Activated CD4-positive, alpha-beta T cell treated with anti-CD3 and anti-CD28 coated beads, Interleukin-2, amount 10 ng/mL, durations not matched to agents 24 days and 14 days (primary cell): ENCODE measurements at regions not wholly inside any gene's neighbourhood (a gene's known extent, or its start where the extent isn't known, plus 50 kb on each side); places are given as distances from the start of the nearest gene placed in this dataset.

Experiments
- DNase-seq: peaks from one replicate; pipeline ENCODE4 v3.0.0; 2022
- H3K27ac Mint-ChIP-seq: one replicate; pipeline ENCODE4 v1.8.0; 2022; ENCODE audit warnings: mild to moderate bottlenecking, mixed read lengths
- H3K27me3 Mint-ChIP-seq: one replicate; pipeline ENCODE4 v1.8.0; 2022; ENCODE audit warnings: mixed read lengths
- H3K36me3 Mint-ChIP-seq: one replicate; pipeline ENCODE4 v1.8.0; 2022; ENCODE audit warnings: low read depth, mild to moderate bottlenecking, mixed read lengths
- H3K4me1 Mint-ChIP-seq: one replicate; pipeline ENCODE4 v1.8.0; 2021; ENCODE audit warnings: mixed read lengths
- H3K4me3 Mint-ChIP-seq: one replicate; pipeline ENCODE4 v1.8.0; 2022; ENCODE audit warnings: mild to moderate bottlenecking, moderate library complexity, mixed read lengths
- H3K9me3 Mint-ChIP-seq: one replicate; pipeline ENCODE4 v1.8.0; 2021; ENCODE audit warnings: mixed read lengths
- intact Hi-C: fragments of 100-400 bp; cut with micrococcal nuclease; formaldehyde crosslinking; loops from one replicate; pipeline ENCODE4 v1.15.1; 2023

DNA sequence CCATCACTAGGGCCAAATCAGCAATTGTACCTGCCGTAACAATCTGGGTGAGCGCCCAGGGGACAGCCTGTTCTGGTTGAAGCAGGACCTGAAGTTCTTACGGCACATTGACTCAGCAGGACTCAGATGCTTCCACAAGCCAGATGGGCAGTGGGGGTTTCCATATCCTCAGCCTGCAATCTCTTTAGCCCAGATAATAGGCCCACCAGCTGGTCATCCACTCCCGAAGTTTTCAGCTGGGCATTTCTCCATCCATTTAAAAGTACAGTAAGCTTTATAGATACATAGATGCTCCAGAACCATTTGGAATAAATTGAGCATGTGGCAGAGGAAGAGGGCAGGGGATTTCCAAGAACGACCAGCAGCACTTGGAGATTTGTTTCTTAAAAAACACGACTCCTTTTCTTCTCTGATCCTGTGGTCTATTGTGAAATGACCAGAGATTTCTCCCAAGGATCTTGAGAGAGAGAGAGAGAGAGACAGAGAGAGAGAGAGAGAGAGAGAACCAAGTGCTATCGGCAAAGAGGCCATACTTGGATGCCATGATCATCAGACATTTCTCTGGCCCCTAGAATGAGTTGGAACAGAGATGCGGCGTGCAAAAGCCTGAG lies 74.8 kb upstream of the PLXNC1 start:
- H3K27me3 Mint-ChIP-seq, result peaks cover 3% of the 10 kb centered on the region
- intact Hi-C loops, result no loop called here
- no peak for DNase-seq
- H3K27ac Mint-ChIP-seq, result no peak overlapping the region
- no peaks in the 10 kb centered on the region for H3K36me3 Mint-ChIP-seq
- H3K9me3 Mint-ChIP-seq, result peaks cover 9% of the 10 kb centered on the region
- peaks cover 13% of the 10 kb centered on the region for H3K4me1 Mint-ChIP-seq
- H3K4me3 Mint-ChIP-seq, result no peak overlapping the region

DNA sequence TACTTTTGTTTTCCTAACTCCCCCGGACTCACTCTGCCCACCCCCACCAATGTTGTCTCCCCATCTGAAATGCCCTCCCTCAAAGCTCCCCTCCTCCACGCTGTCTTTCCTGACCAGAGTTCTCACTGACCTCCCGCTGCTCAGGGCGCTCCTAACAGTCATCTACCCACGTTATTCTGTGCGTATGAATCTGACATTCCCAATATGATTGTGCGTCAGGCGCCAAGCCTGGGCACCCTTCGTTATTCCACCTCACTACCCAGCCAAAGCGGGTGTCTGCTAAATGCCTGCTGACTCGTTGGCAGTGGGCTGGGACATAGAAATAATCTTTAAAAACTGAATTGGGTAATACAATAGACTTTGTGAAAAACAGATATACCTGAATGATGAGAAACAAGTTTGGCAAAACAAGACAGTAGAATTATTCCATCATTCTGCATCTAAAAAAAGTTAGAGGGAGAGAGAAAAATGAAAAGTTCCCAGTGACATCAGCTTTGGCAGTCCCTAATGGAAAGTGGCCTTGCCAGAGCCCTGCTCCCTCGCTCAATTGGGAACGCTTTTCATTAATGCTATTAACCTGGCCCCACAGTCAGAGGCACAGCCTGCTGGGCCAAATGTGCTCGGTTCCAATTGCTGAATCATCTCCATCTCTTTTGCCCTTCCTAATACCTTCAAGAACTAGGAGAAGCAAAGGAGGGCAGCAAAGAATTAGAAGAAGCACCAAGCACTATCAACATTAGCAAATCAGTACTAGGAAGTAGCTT lies 74.0 kb upstream of the PLXNC1 start:
- Mint-ChIP-seq H3K9me3 (peaks cover 5% of the 10 kb centered on the region), H3K4me3 (no peak overlapping the region), H3K27ac (no peak overlapping the region), H3K36me3 (no peaks in the 10 kb centered on the region), H3K27me3 (peaks cover 3% of the 10 kb centered on the region), H3K4me1 (peaks cover 15% of the 10 kb centered on the region)
- no peak for DNase-seq
- intact Hi-C loops, result no loop called here

DNA sequence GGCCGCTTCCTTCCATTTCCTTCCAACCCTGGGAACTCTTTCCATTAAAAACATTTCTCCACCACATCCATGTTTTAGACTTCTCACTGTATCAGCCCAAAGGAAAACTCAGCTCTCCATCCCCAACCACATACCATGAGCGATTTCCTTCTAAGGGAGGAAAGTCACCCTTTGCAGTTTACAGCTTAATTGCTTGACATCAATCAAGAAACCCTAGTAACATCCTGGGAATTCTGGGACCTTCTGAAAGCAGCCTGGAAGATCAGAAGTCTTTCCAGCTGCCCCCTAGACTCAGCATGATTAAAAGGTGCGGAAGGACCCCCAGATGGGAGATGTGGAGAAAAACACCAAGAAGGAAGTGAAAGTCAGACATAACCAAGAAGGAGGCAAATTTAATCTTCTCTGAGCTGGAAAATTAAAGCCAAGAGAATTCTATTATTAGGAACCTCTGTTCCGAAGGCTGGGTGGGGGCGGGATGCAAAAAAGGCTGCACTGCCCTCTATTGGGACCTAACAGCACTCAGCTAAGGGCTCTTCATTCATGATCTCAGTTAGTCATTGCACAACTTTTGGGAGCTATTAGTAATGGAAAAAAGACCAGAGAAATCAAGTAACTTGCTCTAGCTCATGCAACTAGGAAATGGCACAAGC lies 73.3 kb upstream of the PLXNC1 start:
- H3K9me3 Mint-ChIP-seq, result peaks cover 2% of the 10 kb centered on the region
- no peak overlapping the region for H3K4me3 Mint-ChIP-seq
- no peak overlapping the region for H3K27ac Mint-ChIP-seq
- intact Hi-C loops, result loop anchor here (5.0 kb wide), 1 partner anchor 93 kb away; no protein-coding TSS in a partner anchor
- H3K27me3 Mint-ChIP-seq, result peaks cover 3% of the 10 kb centered on the region
- no peak for DNase-seq
- H3K4me1 Mint-ChIP-seq, result peaks cover 16% of the 10 kb centered on the region
- no peaks in the 10 kb centered on the region for H3K36me3 Mint-ChIP-seq

DNA sequence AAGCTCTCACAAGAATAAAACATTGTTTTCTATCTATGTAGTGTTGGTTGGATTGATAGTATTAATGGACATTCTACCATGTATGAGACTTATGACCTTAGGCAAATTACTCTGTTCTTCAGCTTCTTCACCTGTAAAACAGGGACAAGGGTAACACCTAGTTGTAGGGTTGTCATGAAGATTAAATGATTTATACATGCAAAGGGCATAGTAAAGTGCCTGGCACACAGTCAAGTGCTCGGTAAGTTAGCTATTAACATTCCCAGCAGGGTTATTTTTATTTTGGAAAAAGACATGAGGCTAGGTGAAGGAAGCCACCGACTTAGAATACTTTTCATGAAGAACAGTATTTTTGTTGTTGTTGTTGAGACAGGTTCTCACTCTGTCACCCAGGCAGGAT lies 71.2 kb upstream of the PLXNC1 start:
- Mint-ChIP-seq H3K27me3 (peaks cover 3% of the 10 kb centered on the region), H3K36me3 (no peaks in the 10 kb centered on the region), H3K4me1 (peaks cover 16% of the 10 kb centered on the region), H3K27ac (no peak overlapping the region), H3K9me3 (no peaks in the 10 kb centered on the region), H3K4me3 (no peak overlapping the region)
- DNase-seq, result no peak
- intact Hi-C loops, result loop anchor here (5.0 kb wide), 1 partner anchor 95 kb away; no protein-coding TSS in a partner anchor

DNA sequence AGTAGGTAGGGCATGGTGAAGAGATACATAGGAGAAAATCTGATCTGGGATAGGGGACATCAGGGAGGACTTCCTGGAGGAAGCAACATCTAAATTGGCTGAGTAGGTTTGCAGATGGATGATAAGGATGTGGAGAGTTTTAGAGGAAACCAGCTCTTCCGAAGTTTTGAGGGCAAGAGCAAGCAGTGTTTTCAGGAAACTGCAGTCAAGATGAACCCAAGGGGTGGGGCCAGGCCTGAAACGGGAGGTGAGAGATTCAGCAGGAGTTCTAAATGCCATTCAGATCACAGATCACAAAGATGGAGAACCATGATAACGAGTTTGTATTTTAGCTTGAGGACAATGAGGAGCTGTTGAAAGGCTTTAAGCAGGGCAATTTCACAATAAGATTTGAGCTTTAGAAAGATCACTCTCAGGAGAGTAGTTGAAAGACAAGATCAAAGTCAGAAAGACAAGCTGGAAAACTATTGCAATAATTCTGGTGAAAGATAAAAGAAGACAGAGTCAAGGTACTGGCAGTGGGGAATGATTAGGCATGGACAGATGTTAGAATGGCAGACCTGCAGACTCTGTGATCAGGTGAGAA lies 70.1 kb upstream of the PLXNC1 start:
- Mint-ChIP-seq H3K9me3 (peaks cover 4% of the 10 kb centered on the region), H3K27me3 (peaks cover 3% of the 10 kb centered on the region), H3K4me1 (peaks cover 16% of the 10 kb centered on the region), H3K36me3 (no peaks in the 10 kb centered on the region), H3K27ac (no peak overlapping the region), H3K4me3 (no peak overlapping the region)
- DNase-seq, result peak; percentile 69
- intact Hi-C loops, result loop anchor here (5.0 kb wide), 1 partner anchor 96 kb away; no protein-coding TSS in a partner anchor

DNA sequence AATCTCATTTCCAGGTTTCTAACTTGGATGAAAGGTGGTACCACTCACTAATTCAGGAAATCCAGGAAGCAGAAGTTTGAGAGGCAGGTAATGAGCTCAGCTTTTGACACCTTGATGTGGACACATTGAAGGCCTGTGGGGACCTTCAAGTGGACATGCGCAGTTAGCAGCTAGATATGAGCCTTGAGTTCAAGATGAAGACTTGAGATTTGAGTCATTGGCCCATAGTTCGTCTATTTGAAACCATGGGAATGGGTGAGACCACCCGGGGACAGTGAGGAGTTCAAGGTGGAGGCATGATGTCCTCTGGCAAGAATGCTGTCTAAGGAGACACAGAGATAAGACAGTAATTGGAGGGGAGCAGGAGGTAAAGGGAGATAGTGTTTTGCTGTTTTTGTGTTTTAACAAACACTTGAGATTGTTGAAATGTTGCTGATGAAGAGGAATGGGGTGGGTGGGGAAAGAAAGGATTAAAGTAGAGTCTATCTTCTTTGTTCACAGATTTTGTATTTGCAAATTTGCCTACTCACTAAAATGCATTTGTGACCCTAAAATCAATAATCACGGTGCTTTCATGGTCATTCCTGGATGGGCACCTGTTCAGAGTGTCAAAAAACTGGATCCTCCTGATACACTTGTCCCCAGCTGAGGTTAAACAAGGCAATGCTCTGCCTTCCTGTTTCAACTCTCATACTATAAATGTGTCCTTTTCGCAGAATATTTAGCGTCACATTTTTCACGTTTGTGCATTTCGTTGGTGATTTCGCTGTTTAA lies 69.5 kb upstream of the PLXNC1 start:
- H3K27me3 Mint-ChIP-seq, result peaks cover 3% of the 10 kb centered on the region
- peaks cover 13% of the 10 kb centered on the region for H3K4me1 Mint-ChIP-seq
- H3K27ac Mint-ChIP-seq, result no peak overlapping the region
- peaks cover 2% of the 10 kb centered on the region for H3K36me3 Mint-ChIP-seq
- intact Hi-C loops, result loop anchor here (5.0 kb wide), 1 partner anchor 97 kb away; no protein-coding TSS in a partner anchor
- DNase-seq, result no peak
- H3K9me3 Mint-ChIP-seq, result peaks cover 8% of the 10 kb centered on the region
- H3K4me3 Mint-ChIP-seq, result no peak overlapping the region

DNA sequence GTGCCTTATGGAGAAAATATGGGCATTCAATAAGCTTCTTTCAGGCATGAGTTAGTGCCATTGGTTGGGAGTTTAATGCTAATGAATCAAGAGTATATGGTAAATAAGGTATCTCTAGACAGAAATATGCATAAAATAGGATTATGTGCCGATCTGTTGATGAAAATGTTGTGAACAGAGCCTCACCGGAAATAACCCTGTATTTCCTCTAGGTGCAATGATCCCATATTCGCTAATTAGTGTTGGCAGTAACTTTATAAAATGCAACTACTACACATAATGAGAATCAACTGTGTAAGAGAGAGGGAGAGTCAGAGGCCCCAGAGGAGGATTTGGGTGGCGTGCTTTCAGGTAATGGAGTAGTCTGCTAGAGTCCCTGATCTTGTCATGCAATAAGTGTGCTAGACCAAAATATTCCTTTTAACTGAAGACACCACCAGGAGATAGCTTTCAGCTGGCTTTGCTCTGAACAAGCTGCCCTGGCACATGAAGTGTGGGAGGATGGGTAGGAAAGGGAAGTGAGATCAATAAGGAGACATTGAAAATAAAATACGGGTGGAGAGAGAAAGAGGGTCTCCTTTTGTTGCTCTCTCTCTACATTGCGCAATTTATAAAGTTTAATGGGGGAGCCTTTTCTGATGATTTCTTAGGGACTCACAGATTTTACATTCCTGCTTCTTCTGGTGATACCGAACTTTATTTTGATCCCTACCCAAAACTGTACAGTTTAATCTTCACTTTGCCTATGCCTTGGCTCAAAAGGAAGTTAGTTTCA lies 68.6 kb upstream of the PLXNC1 start:
- H3K36me3 Mint-ChIP-seq, result peaks cover 4% of the 10 kb centered on the region
- H3K4me1 Mint-ChIP-seq, result peaks cover 13% of the 10 kb centered on the region
- intact Hi-C loops, result loop anchor here (5.0 kb wide), 1 partner anchor 97 kb away; no protein-coding TSS in a partner anchor
- H3K27ac Mint-ChIP-seq, result no peak overlapping the region
- DNase-seq, result no peak
- H3K27me3 Mint-ChIP-seq, result peaks cover 3% of the 10 kb centered on the region
- no peak overlapping the region for H3K4me3 Mint-ChIP-seq
- H3K9me3 Mint-ChIP-seq, result peaks cover 11% of the 10 kb centered on the region

DNA sequence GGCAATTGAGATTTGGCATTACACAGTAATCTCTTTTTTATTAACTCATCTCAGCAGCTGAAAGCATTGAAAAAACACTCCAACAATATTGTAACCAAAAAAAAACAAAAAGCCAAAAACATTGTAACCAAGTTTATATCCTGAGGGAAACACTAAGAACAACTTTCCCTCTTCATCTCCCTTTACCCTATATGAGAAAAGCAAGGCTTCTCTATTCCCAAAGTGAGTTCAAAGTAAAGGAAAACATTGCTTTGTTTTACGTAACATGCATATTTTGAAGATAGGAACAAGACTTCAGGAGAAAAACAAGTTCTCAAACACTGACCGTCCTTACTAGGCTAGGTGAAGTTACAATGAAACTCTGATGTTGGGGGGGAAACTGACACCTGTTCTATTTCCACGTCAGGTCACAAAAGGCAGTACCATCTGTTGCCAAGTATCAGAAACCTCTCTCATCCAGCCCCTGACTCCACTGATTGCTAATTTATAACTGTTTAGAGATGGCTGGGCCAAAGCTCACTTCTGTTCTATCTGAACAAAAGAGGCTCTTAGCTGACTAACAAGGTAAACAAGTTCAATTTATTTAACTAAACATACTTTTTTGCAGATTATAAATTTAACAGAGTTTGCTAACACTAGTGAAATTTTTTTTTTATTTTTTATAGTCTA lies 67.9 kb upstream of the PLXNC1 start:
- peaks cover 11% of the 10 kb centered on the region for H3K9me3 Mint-ChIP-seq
- H3K4me3 Mint-ChIP-seq, result no peak overlapping the region
- H3K36me3 Mint-ChIP-seq, result peaks cover 4% of the 10 kb centered on the region
- no peak for DNase-seq
- H3K27ac Mint-ChIP-seq, result no peak overlapping the region
- H3K27me3 Mint-ChIP-seq, result peaks cover 3% of the 10 kb centered on the region
- peaks cover 13% of the 10 kb centered on the region for H3K4me1 Mint-ChIP-seq
- intact Hi-C loops, result no loop called here

DNA sequence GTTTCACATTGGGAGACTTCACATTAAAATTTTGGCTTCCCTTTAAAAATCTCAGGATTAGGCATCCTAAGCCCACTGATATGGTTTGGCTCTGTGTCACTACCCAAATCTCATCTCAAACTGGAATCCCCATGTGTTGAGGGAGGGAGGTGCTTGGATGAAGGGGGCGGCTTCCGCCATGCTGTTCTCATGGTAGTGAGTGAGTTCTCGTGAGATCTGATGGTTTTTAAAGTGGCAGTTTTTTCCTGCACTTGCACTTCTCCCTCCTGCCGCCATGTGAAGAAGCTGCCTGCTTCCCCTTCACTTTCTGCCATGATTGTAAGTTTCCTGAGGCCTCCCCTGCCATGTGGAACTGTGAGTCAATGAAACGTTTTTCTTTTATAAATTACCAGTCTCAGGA lies 65.7 kb upstream of the PLXNC1 start:
- Mint-ChIP-seq H3K36me3 (peaks cover 4% of the 10 kb centered on the region), H3K27me3 (no peaks in the 10 kb centered on the region), H3K4me3 (no peak overlapping the region), H3K4me1 (peaks cover 13% of the 10 kb centered on the region), H3K27ac (no peak overlapping the region), H3K9me3 (peaks cover 11% of the 10 kb centered on the region)
- intact Hi-C loops, result no loop called here
- no peak for DNase-seq

DNA sequence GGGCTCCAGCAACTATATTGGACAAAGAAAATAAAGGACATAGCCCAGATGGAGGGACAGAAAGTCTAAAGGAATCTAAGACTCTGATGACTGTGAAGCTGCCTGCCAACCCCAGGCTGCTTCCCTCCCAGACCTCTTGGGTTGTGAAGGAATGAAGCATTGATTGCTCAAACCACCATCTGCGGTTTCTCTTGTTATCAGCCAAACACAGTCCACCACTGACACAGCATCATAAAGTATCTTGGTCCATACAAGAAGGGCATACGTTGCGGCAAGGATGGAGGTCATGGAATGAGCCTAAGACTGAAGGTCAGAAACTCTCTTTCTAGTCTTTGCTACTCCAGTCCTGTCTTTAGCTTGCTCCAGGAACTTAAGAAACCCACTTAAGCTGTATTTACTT lies 58.5 kb upstream of the PLXNC1 start:
- no peak for DNase-seq
- Mint-ChIP-seq H3K9me3 (peaks cover 3% of the 10 kb centered on the region), H3K4me3 (no peak overlapping the region), H3K27ac (no peak overlapping the region), H3K36me3 (no peaks in the 10 kb centered on the region), H3K27me3 (peaks cover 3% of the 10 kb centered on the region), H3K4me1 (no peaks in the 10 kb centered on the region)
- intact Hi-C loops, result no loop called here

DNA sequence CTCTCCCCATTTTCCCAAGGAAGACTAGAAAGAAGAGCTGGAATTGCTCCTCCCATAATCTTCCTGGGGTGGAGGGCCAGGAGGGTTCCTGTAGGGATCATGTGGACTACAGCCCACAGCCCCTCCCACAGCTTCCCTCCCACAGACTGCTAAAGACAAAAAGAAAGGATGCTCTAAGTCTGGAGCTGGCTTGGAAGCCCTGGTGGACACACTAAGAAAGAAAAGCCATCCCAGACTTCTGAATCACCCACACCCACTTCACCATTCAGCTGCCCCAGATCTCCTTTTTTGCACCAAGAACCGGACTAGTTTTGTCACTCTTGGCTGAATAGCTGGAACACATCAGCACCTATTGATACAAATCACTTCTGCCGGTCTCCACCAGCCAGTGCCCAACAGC lies 56.8 kb upstream of the PLXNC1 start:
- intact Hi-C loops, result no loop called here
- peaks cover 3% of the 10 kb centered on the region for H3K9me3 Mint-ChIP-seq
- no peak for DNase-seq
- no peak overlapping the region for H3K27ac Mint-ChIP-seq
- no peaks in the 10 kb centered on the region for H3K4me1 Mint-ChIP-seq
- H3K36me3 Mint-ChIP-seq, result no peaks in the 10 kb centered on the region
- H3K4me3 Mint-ChIP-seq, result no peak overlapping the region
- peaks cover 3% of the 10 kb centered on the region for H3K27me3 Mint-ChIP-seq

DNA sequence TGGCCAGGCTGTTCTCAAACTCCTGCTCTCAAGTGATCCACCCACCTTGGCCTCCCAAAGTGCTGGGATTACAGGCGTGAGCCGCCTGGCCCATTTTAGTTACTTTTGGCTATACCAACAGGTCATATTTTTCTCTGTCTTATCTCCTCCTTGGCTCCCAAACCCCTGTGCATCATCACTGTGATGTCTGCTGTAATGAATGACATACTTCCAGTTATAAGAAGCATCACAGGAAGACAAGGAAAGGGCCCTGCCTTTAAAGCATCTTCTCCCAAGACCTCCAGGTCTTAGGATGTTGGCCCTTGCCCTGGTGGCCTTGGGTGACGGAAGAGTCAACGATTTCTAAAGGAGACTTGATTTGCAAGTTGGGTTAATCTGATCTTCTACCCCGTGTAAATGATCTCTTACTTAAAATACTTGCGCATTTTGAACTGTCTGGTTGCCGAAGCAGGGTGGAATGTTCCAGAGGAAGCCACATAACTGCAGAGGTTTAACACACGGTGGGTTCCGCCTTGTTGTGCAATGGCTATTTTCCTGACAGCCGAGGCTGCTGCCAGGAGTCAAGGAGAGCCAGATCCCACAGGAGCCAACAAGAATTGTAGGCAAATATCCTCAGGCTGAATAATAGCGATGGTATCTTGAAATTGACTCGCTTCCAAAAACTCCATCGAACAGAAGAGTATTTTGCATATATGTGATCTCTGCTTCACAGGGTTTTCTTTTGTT lies 55.7 kb upstream of the PLXNC1 start:
- H3K27ac Mint-ChIP-seq, result no peak overlapping the region
- H3K27me3 Mint-ChIP-seq, result peaks cover 6% of the 10 kb centered on the region
- no peak for DNase-seq
- intact Hi-C loops, result no loop called here
- no peaks in the 10 kb centered on the region for H3K4me1 Mint-ChIP-seq
- H3K4me3 Mint-ChIP-seq, result no peak overlapping the region
- H3K9me3 Mint-ChIP-seq, result peaks cover 3% of the 10 kb centered on the region
- H3K36me3 Mint-ChIP-seq, result no peaks in the 10 kb centered on the region
